ENCODE measurements at regions not wholly inside any gene's neighbourhood (a gene's known extent, or its start where the extent isn't known, plus 50 kb on each side); places are given as distances from the start of the nearest gene placed in this dataset.

- no peak for DNase-seq (ENCODE audit: low read depth)
- TF ChIP-seq, protein P1, sequence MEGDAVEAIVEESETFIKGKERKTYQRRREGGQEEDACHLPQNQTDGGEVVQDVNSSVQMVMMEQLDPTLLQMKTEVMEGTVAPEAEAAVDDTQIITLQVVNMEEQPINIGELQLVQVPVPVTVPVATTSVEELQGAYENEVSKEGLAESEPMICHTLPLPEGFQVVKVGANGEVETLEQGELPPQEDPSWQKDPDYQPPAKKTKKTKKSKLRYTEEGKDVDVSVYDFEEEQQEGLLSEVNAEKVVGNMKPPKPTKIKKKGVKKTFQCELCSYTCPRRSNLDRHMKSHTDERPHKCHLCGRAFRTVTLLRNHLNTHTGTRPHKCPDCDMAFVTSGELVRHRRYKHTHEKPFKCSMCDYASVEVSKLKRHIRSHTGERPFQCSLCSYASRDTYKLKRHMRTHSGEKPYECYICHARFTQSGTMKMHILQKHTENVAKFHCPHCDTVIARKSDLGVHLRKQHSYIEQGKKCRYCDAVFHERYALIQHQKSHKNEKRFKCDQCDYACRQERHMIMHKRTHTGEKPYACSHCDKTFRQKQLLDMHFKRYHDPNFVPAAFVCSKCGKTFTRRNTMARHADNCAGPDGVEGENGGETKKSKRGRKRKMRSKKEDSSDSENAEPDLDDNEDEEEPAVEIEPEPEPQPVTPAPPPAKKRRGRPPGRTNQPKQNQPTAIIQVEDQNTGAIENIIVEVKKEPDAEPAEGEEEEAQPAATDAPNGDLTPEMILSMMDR (conservative IDR thresholded peaks at IDR 0.05; ENCODE audit: low read depth, low read length) = no peak
- H3K4me3 ChIP-seq (ENCODE audit: low read length) = no peak overlapping the region
These were observed 70.0 kb upstream of the PAX7 start for GRCh38 chr1:18560692-18561091.

- no peak for DNase-seq (ENCODE audit: low read depth)
- H3K4me3 ChIP-seq (ENCODE audit: low read length) = no peak overlapping the region
- TF ChIP-seq, protein P1 (conservative IDR thresholded peaks at IDR 0.05; ENCODE audit: low read depth, low read length) = no peak
These were observed 68.7 kb upstream of the PAX7 start for GRCh38 chr1:18561967-18562366.

DNA sequence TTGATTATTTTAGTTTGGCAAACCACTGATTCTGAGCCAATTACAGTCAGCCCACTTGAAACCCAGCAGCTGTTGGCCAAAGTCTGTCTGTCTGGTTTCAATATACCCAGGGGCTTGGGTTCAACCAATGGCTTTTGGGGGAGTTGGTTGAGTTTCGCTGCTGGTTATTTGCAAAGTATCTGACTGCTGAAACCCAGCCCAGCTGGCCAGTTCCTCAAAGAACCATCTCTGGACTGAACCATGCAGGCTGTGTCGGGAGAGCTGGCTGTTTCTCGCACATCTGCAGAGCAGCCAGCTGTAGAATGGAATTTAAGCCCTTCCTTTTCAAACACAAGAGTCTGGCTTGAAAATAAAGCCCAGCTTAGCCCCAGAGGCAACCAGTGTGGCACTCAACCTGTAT is 66.0 kb upstream of the PAX7 start:
- no peak overlapping the region for H3K4me3 ChIP-seq (ENCODE audit: low read length)
- TF ChIP-seq, protein P1 (conservative IDR thresholded peaks at IDR 0.05; ENCODE audit: low read depth, low read length) = no peak
- DNase-seq (ENCODE audit: low read depth) = no peak

GRCh38 chr1:18565321-18565720 is 65.3 kb upstream of the PAX7 start:
- H3K4me3 ChIP-seq (ENCODE audit: low read length) = no peak overlapping the region
- DNase-seq (ENCODE audit: low read depth) = no peak
- TF ChIP-seq, protein P1 (conservative IDR thresholded peaks at IDR 0.05; ENCODE audit: low read depth, low read length) = no peak

DNA sequence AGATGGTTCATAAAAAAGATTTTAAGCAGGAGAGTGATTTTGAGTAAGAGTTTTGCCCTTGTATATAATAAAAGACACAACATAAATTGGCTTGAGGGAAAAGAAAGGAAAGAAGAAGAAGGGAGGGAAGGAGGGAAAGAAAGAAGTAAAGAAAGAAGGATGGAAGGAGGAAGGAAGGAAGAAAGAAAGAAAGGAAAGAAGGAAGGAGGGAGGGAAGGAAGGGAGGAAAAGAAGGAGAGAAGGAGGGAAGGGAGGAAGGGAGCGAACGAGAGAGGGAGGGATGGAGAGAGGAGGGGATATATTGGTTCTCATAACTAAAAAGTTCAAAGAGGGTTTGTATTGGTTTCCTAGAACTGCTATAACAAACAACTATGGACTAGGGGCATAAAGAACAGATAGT is 62.2 kb upstream of the PAX7 start:
- DNase-seq (ENCODE audit: low read depth) = no peak
- TF ChIP-seq, protein P1 (conservative IDR thresholded peaks at IDR 0.05; ENCODE audit: low read depth, low read length) = no peak
- H3K4me3 ChIP-seq (ENCODE audit: low read length) = no peak overlapping the region

- no peak overlapping the region for H3K4me3 ChIP-seq (ENCODE audit: low read length)
- TF ChIP-seq, protein P1 (conservative IDR thresholded peaks at IDR 0.05; ENCODE audit: low read depth, low read length) = no peak
- no peak for DNase-seq (ENCODE audit: low read depth)
These were observed 61.4 kb upstream of the PAX7 start for GRCh38 chr1:18569251-18569650.

GRCh38 chr1:18569811-18570545 is 60.7 kb upstream of the PAX7 start:
- DNase-seq (ENCODE audit: low read depth) = no peak
- TF ChIP-seq, protein P1 (conservative IDR thresholded peaks at IDR 0.05; ENCODE audit: low read depth, low read length) = no peak
- no peak overlapping the region for H3K4me3 ChIP-seq (ENCODE audit: low read length)

Measured in retinal pigment epithelial cell (primary cell).